Mucosa of stomach (tissue), 1 donor: ENCODE measurements at regions not wholly inside any gene's neighbourhood (a gene's known extent, or its start where the extent isn't known, plus 50 kb on each side); places are given as distances from the start of the nearest gene placed in this dataset.

Experiments
- H3K27me3 ChIP-seq: one replicate; pipeline ENCODE4 v1.7.0; 2013; ENCODE audit warnings: mild to moderate bottlenecking, low read length; ENCODE audit not compliant: control insufficient read depth, insufficient read depth
- H3K36me3 ChIP-seq: one replicate; pipeline ENCODE4 v1.7.0; 2013; ENCODE audit warnings: low read length; ENCODE audit not compliant: control insufficient read depth, insufficient read depth
- H3K4me1 ChIP-seq: one replicate; pipeline ENCODE4 v1.7.0; 2013; ENCODE audit warnings: mild to moderate bottlenecking, low read length; ENCODE audit not compliant: control insufficient read depth, insufficient read depth
- H3K4me3 ChIP-seq: one replicate; pipeline ENCODE4 v1.7.0; 2013; ENCODE audit warnings: low read length
- H3K9ac ChIP-seq: one replicate; pipeline ENCODE4 v1.7.0; 2013; ENCODE audit warnings: mild to moderate bottlenecking, low read length, moderate library complexity
- H3K9me3 ChIP-seq: one replicate; pipeline ENCODE4 v1.7.0; 2013; ENCODE audit warnings: mild to moderate bottlenecking, low read length, moderate library complexity; ENCODE audit not compliant: control insufficient read depth
- donor health status: Pancreatic carcinoma.

DNA sequence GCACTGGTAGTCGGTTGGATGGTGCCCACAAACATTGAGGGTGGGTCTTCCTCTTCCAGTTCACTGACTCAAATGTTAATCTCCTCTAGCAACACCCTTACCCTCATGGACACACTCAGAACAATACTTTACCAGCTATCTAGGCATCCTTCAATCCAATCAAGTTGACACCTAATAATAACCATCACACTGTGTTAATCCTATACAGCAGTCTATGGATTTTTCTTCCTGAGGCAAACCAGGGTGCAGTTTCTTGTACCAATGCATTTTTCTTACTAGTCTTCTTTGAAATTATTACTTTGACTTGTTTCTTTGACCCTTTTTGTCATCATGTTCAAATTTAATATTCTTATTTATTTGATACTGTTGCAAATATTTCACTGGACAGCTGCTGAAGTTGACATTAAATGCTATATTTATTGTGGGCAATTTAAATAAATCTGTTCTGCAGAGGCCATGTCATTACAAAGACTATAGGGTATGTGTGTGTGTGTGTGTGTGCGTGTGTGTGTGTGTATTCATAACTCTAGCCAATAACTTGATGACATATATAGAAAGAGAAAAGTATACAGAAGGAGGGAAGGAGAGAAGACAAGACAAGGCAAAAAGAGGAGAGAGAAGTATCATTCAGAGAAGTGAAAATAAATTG, 884.8 kb upstream of the NEGR1 start:
- Histone ChIP-seq H3K36me3 (no peaks in the 10 kb centered on the region), H3K4me3 (no peak overlapping the region), H3K9ac (no peak overlapping the region), H3K27me3 (no peaks in the 10 kb centered on the region), H3K4me1 (no peaks in the 10 kb centered on the region), H3K9me3 (no peaks in the 10 kb centered on the region)

DNA sequence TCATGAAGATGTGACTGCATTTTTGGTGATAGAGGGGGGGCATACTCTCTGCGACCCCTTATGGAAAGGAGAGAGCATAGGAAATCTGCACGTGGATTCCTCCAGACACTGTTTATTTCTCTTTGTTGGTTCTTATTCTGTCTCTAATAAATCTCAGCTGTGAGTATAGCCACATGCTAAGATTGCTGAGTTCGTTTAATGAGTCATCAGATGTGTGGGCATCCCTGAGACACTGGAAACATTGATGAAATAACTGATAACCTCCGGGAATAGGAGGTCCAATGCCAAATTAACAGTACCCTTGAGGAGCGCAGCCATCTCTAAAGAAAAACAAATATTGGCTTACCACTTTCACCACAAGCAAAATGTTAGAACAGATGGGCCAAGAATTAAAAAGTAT, 880.2 kb upstream of the NEGR1 start:
- no peak overlapping the region for H3K4me3 ChIP-seq
- no peaks in the 10 kb centered on the region for H3K27me3 ChIP-seq

DNA sequence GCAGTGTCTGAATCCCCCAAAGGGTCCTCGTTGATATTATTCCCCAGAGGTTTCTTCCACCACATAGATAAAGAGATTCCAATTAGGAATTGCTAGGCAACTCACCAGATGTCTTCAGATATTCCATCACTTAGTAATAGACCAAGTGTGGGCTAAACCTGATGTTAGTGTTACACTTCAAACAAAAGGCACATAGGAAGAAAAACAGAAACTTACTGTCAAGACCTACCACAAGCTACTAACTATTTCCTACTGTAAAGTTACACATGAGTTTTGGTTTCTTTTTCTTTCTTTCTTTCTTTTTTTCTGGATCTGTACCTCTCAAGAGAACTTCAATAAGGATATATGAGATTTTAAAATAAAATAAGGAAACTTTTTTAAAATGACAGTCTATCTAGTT, 879.1 kb upstream of the NEGR1 start:
- no peaks in the 10 kb centered on the region for H3K27me3 ChIP-seq
- no peak overlapping the region for H3K4me3 ChIP-seq
- H3K4me1 ChIP-seq, result no peaks in the 10 kb centered on the region
- H3K9ac ChIP-seq, result no peak overlapping the region
- no peaks in the 10 kb centered on the region for H3K9me3 ChIP-seq
- H3K36me3 ChIP-seq, result no peaks in the 10 kb centered on the region

More for the DNA sequence above, 880.2 kb upstream of the NEGR1 start:
- H3K36me3 ChIP-seq, result no peaks in the 10 kb centered on the region
- no peak overlapping the region for H3K9ac ChIP-seq
- no peaks in the 10 kb centered on the region for H3K4me1 ChIP-seq
- H3K9me3 ChIP-seq, result no peaks in the 10 kb centered on the region

DNA sequence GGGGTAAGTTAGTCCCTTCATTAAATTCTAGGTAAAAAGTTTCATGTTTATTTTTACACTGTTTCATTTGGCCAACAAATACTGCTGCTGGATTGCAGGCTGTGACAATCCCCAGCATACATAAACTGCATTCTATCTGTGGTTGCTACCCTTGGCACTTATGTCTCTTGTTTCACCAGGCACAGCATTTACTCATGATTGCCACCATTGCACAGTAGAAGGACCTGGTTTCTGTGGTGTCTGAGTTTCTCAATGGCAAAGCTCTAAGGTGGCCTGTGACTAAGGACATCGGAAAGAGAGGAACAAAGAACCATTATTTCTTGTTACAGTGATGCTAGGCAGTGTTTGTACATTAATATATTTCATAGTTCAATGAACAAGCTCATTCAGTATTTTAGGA, 878.4 kb upstream of the NEGR1 start:
- Histone ChIP-seq H3K27me3 (no peaks in the 10 kb centered on the region), H3K4me3 (no peak overlapping the region), H3K9me3 (no peaks in the 10 kb centered on the region), H3K9ac (no peak overlapping the region), H3K4me1 (no peaks in the 10 kb centered on the region), H3K36me3 (no peaks in the 10 kb centered on the region)

DNA sequence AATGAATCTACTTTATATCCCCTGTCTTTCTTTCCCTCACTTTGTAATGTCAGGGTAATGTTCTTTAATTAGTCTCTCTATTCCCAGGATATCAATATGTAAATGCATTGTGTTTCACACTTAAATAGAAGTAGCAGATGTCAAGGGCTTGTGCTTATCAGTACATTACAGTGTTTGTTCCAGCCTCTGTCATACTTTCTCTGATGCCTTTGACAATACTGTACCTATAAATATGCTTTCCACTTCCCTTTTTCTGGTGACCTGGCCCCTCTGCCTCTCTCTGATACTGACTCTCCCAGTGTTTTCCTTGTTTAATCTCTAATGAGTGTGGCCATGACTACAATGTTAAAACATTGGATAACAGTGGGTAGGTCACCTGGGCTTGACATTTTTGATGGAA, 862.0 kb upstream of the NEGR1 start:
- Histone ChIP-seq H3K4me3 (no peak overlapping the region), H3K27me3 (no peaks in the 10 kb centered on the region), H3K9ac (no peak overlapping the region), H3K4me1 (no peaks in the 10 kb centered on the region), H3K36me3 (no peaks in the 10 kb centered on the region), H3K9me3 (no peaks in the 10 kb centered on the region)

DNA sequence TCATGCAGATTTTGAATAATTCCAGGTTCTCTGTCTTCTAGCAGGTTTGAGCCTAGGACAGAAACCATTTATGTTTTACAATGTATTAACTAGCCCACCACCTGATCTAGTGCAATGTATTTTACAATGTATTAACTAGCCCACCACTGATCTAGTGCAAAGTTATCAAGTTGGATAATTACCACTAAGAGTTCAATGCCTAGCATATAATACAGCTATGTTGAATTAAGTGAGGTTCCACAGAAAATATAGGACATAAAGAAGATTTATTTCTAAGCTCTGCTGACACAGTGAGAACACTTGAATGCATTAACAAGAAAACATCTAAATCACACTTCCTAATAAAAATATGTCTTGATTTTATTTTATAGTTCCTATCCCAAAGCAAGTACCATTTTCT, 854.6 kb upstream of the NEGR1 start:
- Histone ChIP-seq H3K27me3 (no peaks in the 10 kb centered on the region), H3K4me1 (no peaks in the 10 kb centered on the region), H3K9ac (no peak overlapping the region), H3K4me3 (no peak overlapping the region), H3K36me3 (no peaks in the 10 kb centered on the region), H3K9me3 (no peaks in the 10 kb centered on the region)

DNA sequence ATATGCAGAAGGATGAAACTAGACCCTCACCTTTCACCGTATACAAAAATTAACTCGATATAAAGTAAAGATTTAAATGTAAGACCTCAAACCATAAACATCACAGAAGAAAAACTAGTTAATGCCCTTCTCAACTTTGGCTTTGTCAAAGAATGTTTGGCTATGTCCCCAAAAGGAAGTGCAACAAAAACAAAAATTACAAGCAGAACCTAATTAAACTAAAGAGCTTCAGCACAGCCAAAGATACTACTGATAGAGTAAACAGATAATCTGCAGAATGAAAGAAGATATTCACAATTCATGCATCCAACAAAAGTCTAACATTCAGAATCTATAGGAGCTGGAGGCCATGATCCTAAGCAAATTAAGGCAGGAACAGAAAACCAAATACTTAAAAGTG, 824.6 kb upstream of the NEGR1 start:
- no peak overlapping the region for H3K4me3 ChIP-seq
- no peaks in the 10 kb centered on the region for H3K9me3 ChIP-seq
- no peaks in the 10 kb centered on the region for H3K36me3 ChIP-seq
- H3K4me1 ChIP-seq, result no peaks in the 10 kb centered on the region
- H3K9ac ChIP-seq, result no peak overlapping the region
- no peaks in the 10 kb centered on the region for H3K27me3 ChIP-seq

DNA sequence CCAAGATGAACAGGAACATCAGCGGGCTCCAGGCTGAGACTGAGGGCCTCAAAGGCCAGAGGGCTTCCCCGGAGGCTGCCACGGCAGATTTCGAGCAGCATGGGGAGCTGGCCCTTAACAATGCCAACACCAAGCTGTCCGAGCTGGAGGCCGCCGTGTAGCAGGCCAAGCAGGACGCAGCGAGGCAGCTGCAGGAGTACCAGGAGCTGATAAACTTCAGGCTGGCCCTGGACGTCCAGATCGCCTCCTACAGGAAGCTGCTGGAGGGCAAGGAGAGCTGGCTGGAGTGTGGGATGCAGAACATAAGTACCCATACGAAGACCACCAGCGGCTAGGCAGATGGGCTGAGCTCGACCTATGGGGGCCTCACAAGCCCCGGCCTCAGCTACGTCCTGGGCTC, 823.4 kb upstream of the NEGR1 start:
- Histone ChIP-seq H3K9me3 (no peaks in the 10 kb centered on the region), H3K27me3 (no peaks in the 10 kb centered on the region), H3K4me1 (no peaks in the 10 kb centered on the region), H3K4me3 (no peak overlapping the region), H3K9ac (no peak overlapping the region), H3K36me3 (no peaks in the 10 kb centered on the region)

DNA sequence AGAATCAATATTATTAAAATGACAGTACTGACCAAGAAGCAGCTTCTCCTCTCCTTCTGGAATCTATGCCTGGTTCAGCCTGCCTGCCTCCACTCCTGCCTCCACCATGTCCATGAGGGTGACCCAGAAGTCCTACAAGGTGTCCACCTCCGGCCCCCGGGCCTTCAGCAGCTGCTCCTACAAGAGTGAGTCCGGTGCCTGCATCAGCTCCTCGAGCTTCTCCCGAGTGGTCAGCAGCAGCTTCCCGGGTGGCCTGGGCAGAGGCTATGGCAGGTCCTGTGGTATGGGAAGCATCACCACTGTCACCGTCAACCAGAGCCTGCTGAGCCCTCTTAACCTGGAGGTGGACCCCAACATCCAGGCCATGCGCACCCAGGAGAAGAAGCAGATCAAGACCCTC, 822.4 kb upstream of the NEGR1 start:
- Histone ChIP-seq H3K4me3 (no peak overlapping the region), H3K9me3 (no peaks in the 10 kb centered on the region), H3K36me3 (no peaks in the 10 kb centered on the region), H3K27me3 (no peaks in the 10 kb centered on the region), H3K4me1 (no peaks in the 10 kb centered on the region), H3K9ac (no peak overlapping the region)

DNA sequence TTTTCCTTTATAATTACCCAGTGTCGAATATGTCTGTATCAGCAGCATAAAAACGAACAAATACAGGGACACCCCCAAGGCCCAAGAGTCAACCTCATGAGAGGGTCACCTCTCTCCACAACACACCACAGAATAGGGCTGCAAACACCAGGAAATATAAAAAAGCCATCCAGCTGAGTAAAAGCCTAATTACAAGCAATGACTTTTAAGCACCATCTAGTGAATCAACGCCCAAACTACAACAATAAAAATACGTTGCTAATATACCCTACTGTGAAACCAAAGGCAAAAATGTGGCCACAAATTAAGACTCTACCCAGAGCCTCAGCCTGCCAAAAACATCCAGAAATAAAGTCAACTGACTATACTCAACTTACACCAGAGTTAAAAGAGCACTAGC, 817.9 kb upstream of the NEGR1 start:
- H3K9me3 ChIP-seq, result no peaks in the 10 kb centered on the region
- H3K36me3 ChIP-seq, result no peaks in the 10 kb centered on the region
- no peak overlapping the region for H3K9ac ChIP-seq
- no peaks in the 10 kb centered on the region for H3K27me3 ChIP-seq
- H3K4me3 ChIP-seq, result no peak overlapping the region
- no peaks in the 10 kb centered on the region for H3K4me1 ChIP-seq

DNA sequence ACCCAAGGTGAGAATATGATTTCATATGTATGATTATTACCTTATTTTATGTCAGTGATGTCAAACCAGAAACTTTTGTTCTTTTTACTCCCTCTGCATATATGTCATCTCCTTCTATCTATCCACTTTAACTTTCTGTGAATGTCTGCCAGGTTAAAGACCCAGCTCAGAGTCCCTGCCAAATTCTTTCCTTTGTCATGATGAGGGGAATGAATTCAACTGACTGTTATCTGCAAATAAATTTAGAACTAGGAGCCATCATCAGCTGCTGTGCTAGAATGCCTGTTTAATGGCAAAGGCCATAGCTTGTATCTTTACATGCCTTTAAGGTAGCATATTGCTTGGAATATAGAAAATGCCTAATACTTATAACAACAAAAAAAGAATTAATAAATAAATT, 815.6 kb upstream of the NEGR1 start:
- H3K9ac ChIP-seq, result no peak overlapping the region
- no peaks in the 10 kb centered on the region for H3K4me1 ChIP-seq
- H3K9me3 ChIP-seq, result no peaks in the 10 kb centered on the region
- H3K27me3 ChIP-seq, result no peaks in the 10 kb centered on the region
- H3K4me3 ChIP-seq, result no peak overlapping the region
- no peaks in the 10 kb centered on the region for H3K36me3 ChIP-seq

DNA sequence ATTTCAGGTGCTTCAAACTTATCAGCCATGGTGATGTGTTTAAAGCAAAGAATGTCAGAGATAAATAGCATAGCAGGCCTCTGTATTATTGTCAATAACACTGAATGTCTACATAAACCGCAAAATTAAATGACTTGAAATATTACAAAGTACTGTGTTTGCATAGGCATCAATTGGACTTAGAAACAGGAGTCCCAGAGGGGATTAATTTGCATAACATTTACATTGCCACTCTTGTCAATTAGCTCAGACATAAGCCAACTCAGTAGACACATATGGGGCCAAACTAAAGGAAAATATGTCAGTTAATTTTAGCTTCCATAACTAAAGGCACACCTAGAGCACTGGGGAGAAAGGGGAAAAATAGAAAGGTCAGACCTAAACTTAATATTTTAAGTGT, 814.5 kb upstream of the NEGR1 start:
- Histone ChIP-seq H3K9ac (no peak overlapping the region), H3K36me3 (no peaks in the 10 kb centered on the region), H3K4me1 (no peaks in the 10 kb centered on the region), H3K4me3 (no peak overlapping the region), H3K27me3 (no peaks in the 10 kb centered on the region), H3K9me3 (no peaks in the 10 kb centered on the region)

DNA sequence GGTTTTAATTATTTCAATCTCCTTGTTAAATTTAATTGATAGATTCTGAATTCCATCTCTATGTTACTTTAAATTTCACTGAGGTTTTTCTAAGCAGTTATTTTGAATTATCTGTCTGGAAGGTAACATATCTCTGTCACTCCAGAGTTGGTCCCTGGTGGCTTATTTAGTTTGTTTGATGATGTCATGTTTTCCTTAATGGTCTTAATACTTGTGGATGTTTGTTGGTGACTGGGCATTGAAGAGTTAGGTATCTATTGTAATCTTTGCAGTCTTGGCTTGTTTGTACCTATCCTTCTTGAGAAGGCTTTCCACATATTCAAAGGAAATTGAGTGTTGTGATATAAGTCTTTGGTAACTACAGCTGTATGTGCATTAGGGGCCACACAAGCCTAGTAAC, 810.0 kb upstream of the NEGR1 start:
- no peak overlapping the region for H3K4me3 ChIP-seq

More for the DNA sequence above, 810.0 kb upstream of the NEGR1 start:
- no peaks in the 10 kb centered on the region for H3K27me3 ChIP-seq
- H3K9ac ChIP-seq, result no peak overlapping the region
- H3K36me3 ChIP-seq, result no peaks in the 10 kb centered on the region
- no peaks in the 10 kb centered on the region for H3K9me3 ChIP-seq
- H3K4me1 ChIP-seq, result no peaks in the 10 kb centered on the region
